HG02970 (cell line): ENCODE measurements at regions not wholly inside any gene's neighbourhood (a gene's known extent, or its start where the extent isn't known, plus 50 kb on each side); places are given as distances from the start of the nearest gene placed in this dataset.
"Not testable (repeated sequence)": the region's sequence is repeated elsewhere in the genome, so short reads cannot be mapped to it uniquely, and the experiment has no call there.

ENCODE experiments used
- ATAC-seq: cut with Tn5 transposase; IDR thresholded peaks from one replicate; pipeline ENCODE4 v1.9.1; 2021; ENCODE audit warnings: mild to moderate bottlenecking, moderate library complexity, moderate number of reproducible peaks; ENCODE audit not compliant: unreplicated experiment, low FRiP score

- peak; percentile 92 for ATAC-seq
Measured at GRCh38 chr17:30731210-30732132, 93.0 kb downstream of the CRLF3 start.

GRCh38 chr17:30730837-30731209 is 93.7 kb downstream of the CRLF3 start:
- not testable (repeated sequence) for ATAC-seq

- ATAC-seq = not testable (repeated sequence)
Measured at GRCh38 chr17:30730171-30730836, 94.2 kb downstream of the CRLF3 start.

GRCh38 chr17:30729471-30730170 is 94.9 kb downstream of the CRLF3 start:
- ATAC-seq = not testable (repeated sequence)

GRCh38 chr17:30727517-30727916 is 97.0 kb downstream of the CRLF3 start:
- not testable (repeated sequence) for ATAC-seq

GRCh38 chr17:30726734-30727133 is 97.8 kb downstream of the CRLF3 start:
- ATAC-seq = not testable (repeated sequence)

GRCh38 chr17:30726310-30726709 is 98.2 kb downstream of the CRLF3 start:
- ATAC-seq = not testable (repeated sequence)

GRCh38 chr17:30724034-30724650 is 100.3 kb downstream of the CRLF3 start:
- not testable (repeated sequence) for ATAC-seq

GRCh38 chr17:30722114-30722780 is 102.2 kb downstream of the CRLF3 start:
- ATAC-seq = not testable (repeated sequence)

- not testable (repeated sequence) for ATAC-seq
Measured at GRCh38 chr17:30720971-30721370, 103.5 kb downstream of the CRLF3 start.

GRCh38 chr17:30720013-30720471 is 104.5 kb downstream of the CRLF3 start:
- no peak for ATAC-seq

GRCh38 chr17:30719131-30719973 is 105.1 kb downstream of the CRLF3 start:
- not testable (repeated sequence) for ATAC-seq

- ATAC-seq = not testable (repeated sequence)
Measured at GRCh38 chr17:30718691-30719090, 105.8 kb downstream of the CRLF3 start.

- not testable (repeated sequence) for ATAC-seq
Measured at GRCh38 chr17:30718099-30718447, 106.4 kb downstream of the CRLF3 start.

GRCh38 chr17:30717291-30718098 is 107.0 kb downstream of the CRLF3 start:
- ATAC-seq = no peak

- no peak for ATAC-seq
Measured at GRCh38 chr17:30716461-30717290, 107.8 kb downstream of the CRLF3 start.
